ENCODE measurements at regions not wholly inside any gene's neighbourhood (a gene's known extent, or its start where the extent isn't known, plus 50 kb on each side); places are given as distances from the start of the nearest gene placed in this dataset.

GRCh38 chr10:33410096-33410859 is 75.8 kb upstream of the NRP1 start:
- DNase-seq (ENCODE audit: low read depth in 4 of 4, low spot score in 3 of 4), result no peak

DNA sequence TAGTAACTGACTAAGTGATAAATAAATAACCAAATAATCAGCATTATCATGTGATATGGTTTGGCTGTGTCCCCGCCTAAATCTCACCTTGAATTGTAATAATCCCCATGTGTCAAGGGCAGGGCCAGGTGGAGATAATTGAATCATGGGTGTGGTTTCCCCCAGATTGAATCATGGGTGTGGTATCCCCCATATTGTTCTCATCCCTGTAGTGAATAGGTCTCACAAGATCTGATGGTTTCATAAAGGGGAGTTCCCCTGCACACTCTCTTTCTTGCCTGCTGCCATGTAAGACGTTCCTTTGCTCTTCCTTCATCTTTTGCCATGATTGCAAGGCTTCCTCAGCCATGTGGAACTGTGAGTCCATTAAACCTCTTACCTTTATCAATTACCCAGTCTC is 72.1 kb upstream of the NRP1 start:
- DNase-seq (ENCODE audit: low read depth in 4 of 4, low spot score in 3 of 4), result no peak

DNA sequence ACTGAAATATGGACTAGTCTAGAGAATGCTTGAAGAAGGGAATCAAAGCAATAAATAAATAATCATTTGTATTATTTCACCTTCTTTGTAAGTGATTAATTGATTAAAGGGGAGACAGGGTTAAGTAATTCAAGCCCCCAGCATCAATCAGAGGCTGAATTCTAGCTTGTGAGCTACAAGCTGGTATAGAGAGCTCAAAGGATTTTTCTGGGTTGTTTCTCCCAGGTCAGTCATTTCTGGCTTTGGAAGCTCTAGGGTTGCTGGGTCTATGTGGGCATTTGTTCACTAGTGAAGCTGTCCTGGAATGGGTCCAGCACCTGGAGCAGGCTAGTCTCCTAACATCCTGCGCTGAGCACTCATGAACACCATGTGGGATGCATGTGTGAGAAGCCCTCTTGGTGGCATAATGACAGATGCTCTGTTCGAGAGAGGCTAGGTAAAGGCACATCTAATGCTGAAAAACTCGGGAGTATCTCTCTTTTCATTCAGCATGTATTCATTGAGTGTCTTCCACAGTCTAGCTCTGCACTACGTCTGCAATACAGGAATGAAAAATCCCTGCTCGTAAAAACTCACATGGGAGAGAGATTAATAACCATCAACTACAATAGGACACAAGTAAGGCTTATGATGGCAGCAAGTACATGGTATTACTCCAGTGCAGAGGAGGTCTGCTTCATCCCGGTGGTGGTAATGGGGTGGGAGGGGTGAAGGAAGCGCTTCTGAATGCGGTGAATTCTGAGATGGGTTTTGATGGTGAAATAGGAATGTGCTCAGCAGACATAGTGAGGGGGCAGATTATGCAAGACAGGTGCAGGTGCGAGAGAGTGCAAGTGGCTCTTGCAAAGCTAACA is 68.0 kb upstream of the NRP1 start:
- no peak for DNase-seq (ENCODE audit: low read depth in 4 of 4, low spot score in 3 of 4)

- no peak for DNase-seq (ENCODE audit: low read depth in 4 of 4, low spot score in 3 of 4)
Observed at GRCh38 chr10:33401300-33401699, 66.8 kb upstream of the NRP1 start.

DNA sequence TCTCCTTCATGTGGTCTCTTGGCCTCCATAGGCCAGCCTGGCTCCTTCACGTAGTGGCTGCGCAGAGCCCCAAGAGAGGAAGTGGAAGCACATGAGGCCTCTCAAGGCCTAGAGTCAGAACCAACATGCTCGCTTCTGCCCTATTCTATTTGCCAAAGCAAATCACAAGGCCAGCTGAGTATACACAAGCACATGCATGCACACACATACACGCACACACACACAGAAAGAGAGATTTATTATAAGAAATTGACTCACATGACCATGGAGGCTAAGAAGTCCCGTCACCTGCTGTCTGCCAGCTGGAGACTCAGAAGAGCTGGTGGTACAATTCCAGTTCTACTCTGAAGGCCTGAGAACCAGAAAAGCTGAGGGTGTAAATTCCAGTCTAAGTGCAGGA is 64.3 kb upstream of the NRP1 start:
- DNase-seq (ENCODE audit: low read depth in 4 of 4, low spot score in 3 of 4), result no peak

- no peak for DNase-seq (ENCODE audit: low read depth in 4 of 4, low spot score in 3 of 4)
Observed at GRCh38 chr10:33396938-33397337, 62.5 kb upstream of the NRP1 start.

- DNase-seq (ENCODE audit: low read depth in 4 of 4, low spot score in 3 of 4), result no peak
Observed at GRCh38 chr10:33396279-33396678, 61.8 kb upstream of the NRP1 start.

DNA sequence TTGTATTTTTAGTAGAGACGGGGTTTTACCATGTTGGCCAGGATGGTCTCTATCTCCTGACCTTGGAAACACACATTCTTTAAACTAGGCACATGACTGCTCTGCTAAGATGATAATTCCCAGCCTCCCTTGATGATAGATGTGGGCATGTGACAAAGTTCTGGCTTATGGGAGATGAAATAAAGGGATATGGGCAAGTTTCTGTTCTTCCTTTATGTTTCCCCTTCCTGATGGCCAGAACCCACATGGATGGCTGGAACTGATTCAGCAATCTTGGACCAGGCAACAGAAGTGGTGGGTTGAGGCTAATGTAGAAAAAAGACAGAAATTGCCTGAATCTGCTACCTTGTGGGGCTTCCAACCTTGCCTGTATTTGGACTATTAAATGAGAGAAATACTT is 60.7 kb upstream of the NRP1 start:
- DNase-seq (ENCODE audit: low read depth in 4 of 4, low spot score in 3 of 4), result no peak

DNA sequence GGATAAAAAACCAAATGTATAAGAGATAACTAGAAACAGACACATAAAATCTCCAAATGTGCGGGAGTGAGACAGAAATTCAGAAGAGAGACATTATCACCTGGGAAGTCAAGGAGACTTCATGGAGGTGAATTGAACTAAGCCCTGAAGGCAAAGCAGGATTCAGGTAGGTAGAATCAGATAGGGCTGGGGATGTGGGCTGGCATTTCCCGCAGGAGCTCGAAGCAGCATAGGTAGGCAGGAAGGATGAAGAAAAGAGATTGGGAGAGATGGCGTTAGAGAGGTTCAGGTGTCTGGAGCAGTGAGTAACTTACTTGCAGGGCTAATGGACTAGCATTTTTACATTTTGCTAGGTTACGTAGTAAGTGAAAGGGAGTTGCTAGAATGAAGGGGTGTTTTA is 58.2 kb upstream of the NRP1 start:
- no peak for DNase-seq (ENCODE audit: low read depth in 4 of 4, low spot score in 3 of 4)

DNA sequence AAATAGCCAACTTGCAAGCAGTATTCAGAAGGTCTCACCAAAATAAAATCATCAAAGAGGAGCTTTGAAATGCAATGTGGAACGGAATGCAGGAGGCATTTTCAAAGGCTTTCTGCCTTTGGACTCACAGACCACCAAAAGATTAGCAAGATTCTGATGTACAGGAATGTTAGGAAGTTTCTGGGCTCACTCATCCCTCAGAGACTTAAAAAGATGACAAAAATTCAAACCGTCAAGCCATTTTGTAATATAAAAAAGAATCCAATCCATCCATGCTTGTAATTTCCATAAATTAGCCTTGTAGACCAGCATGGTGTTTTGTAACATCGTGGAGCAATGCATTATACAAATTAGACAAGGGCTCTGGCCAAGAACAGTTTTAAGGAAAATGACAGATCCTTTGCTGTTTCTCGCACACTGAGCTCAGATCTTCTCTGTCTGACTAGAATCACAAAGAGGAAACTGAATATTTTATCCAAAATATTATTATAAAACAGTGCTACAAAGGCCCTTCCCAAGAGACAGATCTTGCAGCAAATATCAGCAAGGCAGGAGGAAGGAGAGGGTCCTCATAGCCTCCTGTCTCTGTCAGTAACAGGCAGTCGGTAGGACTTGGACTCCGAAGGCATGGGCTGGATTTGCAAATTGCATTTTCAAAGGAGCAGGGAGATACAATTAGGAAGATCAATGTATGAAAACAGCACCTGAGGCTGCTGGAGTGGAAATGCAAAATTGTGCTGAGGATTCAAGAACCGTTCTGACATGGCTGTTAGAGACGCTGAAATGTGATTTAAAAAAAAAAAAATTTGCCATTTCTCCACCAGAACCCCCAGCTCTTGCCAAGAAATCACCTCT is 57.4 kb upstream of the NRP1 start:
- DNase-seq (ENCODE audit: low read depth in 4 of 4, low spot score in 3 of 4), result no peak

DNA sequence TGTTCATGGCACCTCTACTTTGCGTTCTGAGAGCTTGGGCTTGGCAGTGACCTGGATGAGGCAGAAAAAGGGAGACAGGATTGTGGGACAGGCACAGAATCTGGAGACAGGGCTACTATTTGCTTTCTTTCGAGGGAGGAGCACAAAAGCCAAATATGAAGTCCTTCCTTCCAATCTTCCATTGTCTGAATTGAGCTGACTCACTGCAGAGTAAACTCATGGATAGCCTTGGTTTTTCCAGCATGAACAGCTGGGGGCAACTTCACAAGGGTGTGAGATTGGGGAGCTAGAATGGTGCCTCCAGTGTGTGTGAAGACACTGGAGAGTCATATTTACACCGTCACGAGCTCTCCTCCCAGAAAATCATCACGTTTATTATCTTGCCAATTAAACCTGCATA is 55.6 kb upstream of the NRP1 start:
- no peak for DNase-seq (ENCODE audit: low read depth in 4 of 4, low spot score in 3 of 4)

- no peak for DNase-seq (ENCODE audit: low read depth in 4 of 4, low spot score in 3 of 4)
Observed at GRCh38 chr10:33388785-33389184, 54.3 kb upstream of the NRP1 start.

GRCh38 chr10:33388382-33388781 is 53.9 kb upstream of the NRP1 start:
- peak in 1 of 4 donors; percentile 41 for DNase-seq (ENCODE audit: low read depth in 4 of 4, low spot score in 3 of 4)

- DNase-seq (ENCODE audit: low read depth in 4 of 4, low spot score in 3 of 4), result no peak
Observed at GRCh38 chr10:33387720-33388119, 53.3 kb upstream of the NRP1 start.

GRCh38 chr10:33386926-33387325 is 52.5 kb upstream of the NRP1 start:
- no peak for DNase-seq (ENCODE audit: low read depth in 4 of 4, low spot score in 3 of 4)

- no peak for DNase-seq (ENCODE audit: low read depth in 4 of 4, low spot score in 3 of 4)
Observed at GRCh38 chr10:33385686-33386085, 51.2 kb upstream of the NRP1 start.

DNA sequence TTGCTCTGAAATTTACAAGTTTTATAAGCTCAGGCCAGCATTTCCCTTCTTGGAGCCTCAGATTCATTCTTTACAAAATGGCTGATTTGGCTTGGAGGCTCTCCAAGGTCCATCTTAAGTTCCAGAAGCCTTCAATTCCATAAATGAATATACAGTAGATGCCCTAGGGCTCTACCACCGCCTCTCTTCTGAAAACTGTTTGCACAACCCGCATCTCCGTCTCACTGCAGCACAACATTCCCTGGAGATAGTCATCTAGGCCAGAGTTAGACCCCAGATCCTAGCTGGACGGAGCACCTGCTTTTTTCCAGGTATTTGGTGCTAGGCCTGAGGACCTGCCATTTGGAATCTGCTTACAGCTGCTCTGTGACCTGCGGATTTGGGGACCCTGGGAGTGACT is 50.5 kb upstream of the NRP1 start:
- no peak for DNase-seq (ENCODE audit: low read depth in 4 of 4, low spot score in 3 of 4)

Measured in right renal pelvis (tissue), 4 donors.